H9 (cell line): ENCODE measurements at regions not wholly inside any gene's neighbourhood (a gene's known extent, or its start where the extent isn't known, plus 50 kb on each side); places are given as distances from the start of the nearest gene placed in this dataset.

Experiments
- DNase-seq: peaks from one replicate; pipeline ENCODE4 v3.0.0-alpha.2; 2017
- H2AFZ ChIP-seq: one replicate; pipeline ENCODE4 v1.6.1; 2013; ENCODE audit warnings: mild to moderate bottlenecking, low read length, control low read depth, moderate library complexity
- H2AK5ac ChIP-seq: 2 replicates; pipeline ENCODE4 v1.6.1; 2013; ENCODE audit warnings: low read length, control low read depth, mixed read lengths; ENCODE audit not compliant: insufficient read length
- H2BK120ac ChIP-seq: one replicate; pipeline ENCODE4 v1.6.1; 2013; ENCODE audit warnings: low read depth, mild to moderate bottlenecking, low read length, control low read depth, inconsistent platforms; ENCODE audit not compliant: poor library complexity, severe bottlenecking
- H2BK12ac ChIP-seq: 2 replicates; pipeline ENCODE4 v1.6.1; 2013; ENCODE audit warnings: low read length, control low read depth, mixed read lengths, low read depth; ENCODE audit not compliant: insufficient read length
- H2BK15ac ChIP-seq: 2 replicates; pipeline ENCODE4 v1.6.1; 2013; ENCODE audit warnings: low read depth, low read length, control low read depth
- H2BK20ac ChIP-seq: one replicate; pipeline ENCODE4 v1.6.1; 2013; ENCODE audit warnings: low read depth, mild to moderate bottlenecking, low read length, control low read depth, inconsistent platforms; ENCODE audit not compliant: poor library complexity, severe bottlenecking
- H2BK5ac ChIP-seq: 2 replicates; pipeline ENCODE4 v1.6.1; 2013; ENCODE audit warnings: low read length, control low read depth, mixed read lengths; ENCODE audit not compliant: insufficient read length
- H3K14ac ChIP-seq: 2 replicates; pipeline ENCODE4 v1.6.1; 2013; ENCODE audit warnings: low read length, control low read depth; ENCODE audit not compliant: insufficient read depth
- H3K18ac ChIP-seq: 2 replicates; pipeline ENCODE4 v1.6.1; 2013; ENCODE audit warnings: low read depth, mild to moderate bottlenecking, mixed read lengths, low read length, control low read depth; ENCODE audit not compliant: insufficient read length
- H3K23ac ChIP-seq: 2 replicates; pipeline ENCODE4 v1.6.1; 2013; ENCODE audit warnings: low read length, control low read depth, mixed read lengths, low read depth; ENCODE audit not compliant: insufficient read length
- H3K23me2 ChIP-seq: 2 replicates; pipeline ENCODE4 v1.6.1; 2013; ENCODE audit warnings: low read depth, mild to moderate bottlenecking, mixed read lengths, low read length, control low read depth; ENCODE audit not compliant: insufficient read length, poor library complexity, severe bottlenecking
- H3K27ac ChIP-seq: 2 replicates; pipeline ENCODE4 v1.5.1; 2013; ENCODE audit warnings: low read length, control low read depth, mixed read lengths, low read depth; ENCODE audit not compliant: insufficient read length
- H3K27me3 ChIP-seq: 2 replicates; pipeline ENCODE4 v1.6.1; 2013; ENCODE audit warnings: low read length, control low read depth, inconsistent platforms; ENCODE audit not compliant: insufficient read depth
- H3K4ac ChIP-seq: 2 replicates; pipeline ENCODE4 v1.6.1; 2013; ENCODE audit warnings: low read depth, mild to moderate bottlenecking, control low read depth, inconsistent platforms, low read length, moderate library complexity
- H3K4me1 ChIP-seq: 2 replicates; pipeline ENCODE4 v1.6.1; 2013; ENCODE audit warnings: low read length, control low read depth, inconsistent platforms; ENCODE audit not compliant: insufficient read depth
- H3K4me2 ChIP-seq: 2 replicates; pipeline ENCODE4 v1.6.1; 2013; ENCODE audit warnings: low read length, control low read depth, mixed read lengths; ENCODE audit not compliant: insufficient read length, insufficient read depth
- H3K56ac ChIP-seq: 2 replicates; pipeline ENCODE4 v1.6.1; 2013; ENCODE audit warnings: low read depth, mild to moderate bottlenecking, mixed read lengths, low read length, control low read depth; ENCODE audit not compliant: insufficient read length
- H3K79me1 ChIP-seq: 2 replicates; pipeline ENCODE4 v1.6.1; 2013; ENCODE audit warnings: low read depth, mild to moderate bottlenecking, moderate library complexity, low read length, control low read depth, inconsistent platforms; ENCODE audit not compliant: insufficient read depth, poor library complexity, severe bottlenecking
- H3K79me2 ChIP-seq: 2 replicates; pipeline ENCODE4 v1.6.1; 2013; ENCODE audit warnings: low read length, control low read depth, inconsistent platforms; ENCODE audit not compliant: insufficient read depth
- H3K9ac ChIP-seq: 2 replicates; pipeline ENCODE4 v1.6.1; 2013; ENCODE audit warnings: low read length, control low read depth, mixed read lengths; ENCODE audit not compliant: insufficient read length; ENCODE audit errors: extremely low read depth
- H3K9me3 ChIP-seq: one replicate; pipeline ENCODE4 v1.6.1; 2013; ENCODE audit warnings: low read depth, low read length, inconsistent platforms; ENCODE audit not compliant: control insufficient read depth
- H3T11ph ChIP-seq: one replicate; pipeline ENCODE4 v1.6.1; 2013; ENCODE audit warnings: mild to moderate bottlenecking, low read length, control low read depth, inconsistent platforms
- H4K20me1 ChIP-seq: one replicate; pipeline ENCODE4 v1.6.1; 2013; ENCODE audit not compliant: control insufficient read depth, insufficient read length, insufficient read depth
- H4K5ac ChIP-seq: 2 replicates; pipeline ENCODE4 v1.6.1; 2013; ENCODE audit warnings: low read depth, mild to moderate bottlenecking, mixed read lengths, low read length, control low read depth; ENCODE audit not compliant: insufficient read length
- H4K8ac ChIP-seq: replicated peaks from 2 replicates; pipeline ENCODE4 v1.6.1; 2013; ENCODE audit warnings: low read length, control low read depth, mixed read lengths, low read depth; ENCODE audit not compliant: insufficient read length
- H4K91ac ChIP-seq: 2 replicates; pipeline ENCODE4 v1.6.1; 2013; ENCODE audit warnings: low read depth, mild to moderate bottlenecking, moderate library complexity, mixed read lengths, low read length, control low read depth; ENCODE audit not compliant: insufficient read length
- H3K27ac Mint-ChIP-seq, 3 experiments: 2 replicates in 2 of 3; 3 replicates in 1 of 3; pipeline ENCODE4 v1.8.0; 2020 to 2021; ENCODE audit warnings: mixed read lengths in 3 of 3, mild to moderate bottlenecking in 1 of 3, moderate library complexity in 1 of 3
- H3K27me3 Mint-ChIP-seq: 2 replicates; pipeline ENCODE4 v1.8.0; 2021; ENCODE audit warnings: low read depth, mild to moderate bottlenecking, moderate library complexity, mixed read lengths
- H3K36me3 Mint-ChIP-seq, 3 experiments: 2 replicates in 2 of 3; 3 replicates in 1 of 3; pipeline ENCODE4 v1.8.0; 2020 to 2021; ENCODE audit warnings: low read depth in 3 of 3, mixed read lengths in 3 of 3; ENCODE audit not compliant: insufficient read depth in 1 of 3
- H3K4me1 Mint-ChIP-seq, 2 experiments: 2 replicates each; pipeline ENCODE4 v1.8.0; 2020; ENCODE audit warnings: mixed read lengths in 2 of 2
- H3K4me3 Mint-ChIP-seq, 2 experiments: 2 replicates in 1 of 2; 3 replicates in 1 of 2; pipeline ENCODE4 v1.8.0; 2020 to 2021; ENCODE audit warnings: mild to moderate bottlenecking in 2 of 2, mixed read lengths in 2 of 2, moderate library complexity in 1 of 2
- H3K9me3 Mint-ChIP-seq, 2 experiments: 2 replicates in 1 of 2; 3 replicates in 1 of 2; pipeline ENCODE4 v1.8.0; 2020; ENCODE audit warnings: mild to moderate bottlenecking in 2 of 2, mixed read lengths in 2 of 2, moderate library complexity in 1 of 2
- WGBS: extraction: QIAGEN DNeasy Blood & Tissue Kit; methylation state at CpG from one replicate; pipeline ENCODE4 v1.1.7; 2013; ENCODE audit warnings: missing lambda C conversion rate, low lambda C conversion rate, mixed read lengths; ENCODE audit not compliant: insufficient read length; ENCODE audit errors: extremely low coverage; 5-methylcytosine and 5-hydroxymethylcytosine counted together
- TF ChIP-seq, protein P1 (sequence below): fragments of 200-600 bp; sonication (generic); conservative IDR thresholded peaks from 3 replicates; pipeline ENCODE4 v1.8.0; 2021; ENCODE audit warnings: antibody characterized with exemption, mild to moderate bottlenecking

DNA sequence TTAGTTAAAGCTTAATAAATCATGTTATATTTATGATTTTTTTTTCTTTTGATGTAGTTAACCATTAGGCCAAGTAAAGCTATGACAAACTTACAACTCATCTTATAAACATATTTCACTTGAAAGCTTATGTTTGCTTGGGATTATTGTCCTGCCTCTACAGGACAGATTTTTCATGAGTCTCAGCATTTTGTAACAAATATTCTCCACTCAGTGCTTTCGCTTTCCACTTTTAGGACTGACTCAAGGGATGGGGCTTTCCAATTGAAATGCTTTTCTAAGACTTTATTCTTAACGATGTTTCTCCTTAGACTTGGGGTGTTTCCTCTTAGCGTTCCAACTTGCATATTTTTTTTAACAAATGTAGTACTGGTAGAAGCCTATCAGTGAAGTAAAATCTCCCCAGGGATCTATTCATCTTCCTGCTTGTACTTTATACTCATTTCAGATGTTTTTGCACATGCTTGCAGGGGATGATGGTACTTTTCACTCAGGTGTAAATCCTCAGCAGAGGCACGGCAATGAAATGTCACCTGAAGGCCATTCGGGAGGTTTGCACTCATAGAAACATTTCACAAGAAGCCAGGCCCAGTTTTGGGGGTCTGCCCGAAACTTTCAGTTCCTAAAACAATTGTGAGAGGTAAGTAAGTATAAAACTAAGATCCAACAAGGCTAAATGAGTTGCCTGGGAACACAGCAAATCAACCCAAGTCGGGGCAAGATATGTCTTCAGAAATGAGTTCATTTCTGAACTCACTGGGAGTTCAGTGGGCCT, 298.1 kb upstream of the FOXQ1 start:
- Histone ChIP-seq H3K23ac (no peak overlapping the region), H3K23me2 (no peaks in the 10 kb centered on the region), H3K4me2 (no peak overlapping the region), H2BK15ac (no peak overlapping the region), H4K91ac (no peak overlapping the region), H3K79me2 (no peaks in the 10 kb centered on the region), H4K5ac (no peak overlapping the region), H3K79me1 (no peaks in the 10 kb centered on the region), H3K4me1 (no peaks in the 10 kb centered on the region), H4K20me1 (no peaks in the 10 kb centered on the region), H3K14ac (no peak overlapping the region), H2AK5ac (no peak overlapping the region), H3K27ac (no peak overlapping the region), H2BK5ac (no peak overlapping the region), H2AFZ (no peak overlapping the region), H3K9ac (no peak overlapping the region), H3K27me3 (no peaks in the 10 kb centered on the region), H4K8ac (no peak overlapping the region), H2BK12ac (no peak overlapping the region), H3K18ac (no peak overlapping the region), H2BK120ac (no peak overlapping the region), H2BK20ac (no peak overlapping the region), H3K4ac (no peak overlapping the region), H3K56ac (no peak overlapping the region), H3T11ph (no peak overlapping the region), H3K9me3 (no peaks in the 10 kb centered on the region)
- Mint-ChIP-seq H3K9me3 (peaks cover 4 to 6% of the 10 kb centered on the region in 2 experiments; a peak in 3 of 5 replicates), H3K4me3 (no peak overlapping the region), H3K27ac (no peak overlapping the region), H3K27me3 (peaks cover 16% of the 10 kb centered on the region), H3K36me3 (no peaks in the 10 kb centered on the region; a peak in 2 of 7 replicates), H3K4me1 (no peaks in the 10 kb centered on the region)
- TF ChIP-seq, protein P1, sequence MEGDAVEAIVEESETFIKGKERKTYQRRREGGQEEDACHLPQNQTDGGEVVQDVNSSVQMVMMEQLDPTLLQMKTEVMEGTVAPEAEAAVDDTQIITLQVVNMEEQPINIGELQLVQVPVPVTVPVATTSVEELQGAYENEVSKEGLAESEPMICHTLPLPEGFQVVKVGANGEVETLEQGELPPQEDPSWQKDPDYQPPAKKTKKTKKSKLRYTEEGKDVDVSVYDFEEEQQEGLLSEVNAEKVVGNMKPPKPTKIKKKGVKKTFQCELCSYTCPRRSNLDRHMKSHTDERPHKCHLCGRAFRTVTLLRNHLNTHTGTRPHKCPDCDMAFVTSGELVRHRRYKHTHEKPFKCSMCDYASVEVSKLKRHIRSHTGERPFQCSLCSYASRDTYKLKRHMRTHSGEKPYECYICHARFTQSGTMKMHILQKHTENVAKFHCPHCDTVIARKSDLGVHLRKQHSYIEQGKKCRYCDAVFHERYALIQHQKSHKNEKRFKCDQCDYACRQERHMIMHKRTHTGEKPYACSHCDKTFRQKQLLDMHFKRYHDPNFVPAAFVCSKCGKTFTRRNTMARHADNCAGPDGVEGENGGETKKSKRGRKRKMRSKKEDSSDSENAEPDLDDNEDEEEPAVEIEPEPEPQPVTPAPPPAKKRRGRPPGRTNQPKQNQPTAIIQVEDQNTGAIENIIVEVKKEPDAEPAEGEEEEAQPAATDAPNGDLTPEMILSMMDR = no peak
- no CpG with 5 or more reads among the region's 7 CpGs for WGBS
- DNase-seq = no peak
